ENCODE measurements at regions not wholly inside any gene's neighbourhood (a gene's known extent, or its start where the extent isn't known, plus 50 kb on each side); places are given as distances from the start of the nearest gene placed in this dataset.

DNA sequence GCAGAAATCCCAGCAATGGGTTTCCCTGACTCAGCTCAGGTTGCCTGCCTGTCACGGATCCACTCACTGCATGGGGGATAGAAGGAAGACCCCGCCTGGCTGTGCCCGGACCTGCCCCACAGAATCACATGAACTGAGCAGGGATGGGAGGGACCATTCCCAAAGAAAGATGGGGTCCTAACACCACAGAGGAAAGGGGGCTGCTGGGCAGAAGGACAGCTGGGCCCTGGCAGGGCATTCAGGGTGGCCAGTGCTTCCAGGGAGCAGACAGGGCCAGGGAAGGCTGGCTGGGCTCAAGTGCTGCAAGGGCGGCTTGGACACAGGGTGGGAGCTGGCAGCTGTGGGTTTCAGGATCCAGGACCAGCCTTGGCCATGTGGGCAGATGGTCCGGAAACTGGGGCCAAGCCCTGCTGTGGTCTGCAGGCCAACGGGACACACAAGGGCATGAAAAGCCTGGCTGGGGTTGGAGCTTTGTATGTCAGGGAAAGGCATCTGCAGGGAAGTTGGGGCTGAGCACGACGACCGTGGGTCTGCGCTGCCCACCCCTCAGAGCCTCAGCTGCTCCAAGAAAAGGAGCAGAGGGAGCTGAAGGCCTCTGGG, 723.9 kb downstream of the PTPRU start:
- no peak overlapping the region for H3K4me3 ChIP-seq (ENCODE audit: control insufficient read depth in 2 of 3, extremely low read depth in 1 of 3, insufficient read depth in 2 of 3, low read depth in 1 of 3, low read length in 3 of 3)
- no peak overlapping the region for H3K27ac ChIP-seq (ENCODE audit: control insufficient read depth, insufficient read depth, low read length)
- H3K27me3 ChIP-seq (ENCODE audit: control insufficient read depth, extremely low read depth, insufficient read depth, low read length): peaks cover 17% of the 10 kb centered on the region
- TF ChIP-seq, protein P1, sequence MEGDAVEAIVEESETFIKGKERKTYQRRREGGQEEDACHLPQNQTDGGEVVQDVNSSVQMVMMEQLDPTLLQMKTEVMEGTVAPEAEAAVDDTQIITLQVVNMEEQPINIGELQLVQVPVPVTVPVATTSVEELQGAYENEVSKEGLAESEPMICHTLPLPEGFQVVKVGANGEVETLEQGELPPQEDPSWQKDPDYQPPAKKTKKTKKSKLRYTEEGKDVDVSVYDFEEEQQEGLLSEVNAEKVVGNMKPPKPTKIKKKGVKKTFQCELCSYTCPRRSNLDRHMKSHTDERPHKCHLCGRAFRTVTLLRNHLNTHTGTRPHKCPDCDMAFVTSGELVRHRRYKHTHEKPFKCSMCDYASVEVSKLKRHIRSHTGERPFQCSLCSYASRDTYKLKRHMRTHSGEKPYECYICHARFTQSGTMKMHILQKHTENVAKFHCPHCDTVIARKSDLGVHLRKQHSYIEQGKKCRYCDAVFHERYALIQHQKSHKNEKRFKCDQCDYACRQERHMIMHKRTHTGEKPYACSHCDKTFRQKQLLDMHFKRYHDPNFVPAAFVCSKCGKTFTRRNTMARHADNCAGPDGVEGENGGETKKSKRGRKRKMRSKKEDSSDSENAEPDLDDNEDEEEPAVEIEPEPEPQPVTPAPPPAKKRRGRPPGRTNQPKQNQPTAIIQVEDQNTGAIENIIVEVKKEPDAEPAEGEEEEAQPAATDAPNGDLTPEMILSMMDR (optimal IDR thresholded peaks at IDR 0.05 in 1 of 3, IDR thresholded peaks at IDR 0.05 in 1 of 3, conservative IDR thresholded peaks at IDR 0.05 in 1 of 3; ENCODE audit: extremely low read depth in 1 of 3, insufficient read depth in 2 of 3, low read length in 3 of 3): no peak
- TF ChIP-seq EZH2 (IDR thresholded peaks at IDR 0.05; ENCODE audit: low read length): no peak
- H2AFZ ChIP-seq (ENCODE audit: control insufficient read depth, low read length): no peak overlapping the region
- H3K9me1 ChIP-seq (ENCODE audit: control insufficient read depth, extremely low read depth, insufficient read depth, low read length): no peaks in the 10 kb centered on the region
- DNase-seq (ENCODE audit: low read depth, low spot score) (no peak), FAIRE-seq (no peak)
- dilution Hi-C loops (cut with MboI; ENCODE audit: extremely low pct_ligation_motif_present, low sequenced_read_pairs): no loop called here
- H3K9me3 ChIP-seq (ENCODE audit: control insufficient read depth, low read depth, low read length): no peaks in the 10 kb centered on the region
- H3K4me2 ChIP-seq (ENCODE audit: control insufficient read depth, extremely low read depth, insufficient read depth, low read depth, low read length): no peak overlapping the region
- no peak overlapping the region for H3K9ac ChIP-seq (ENCODE audit: control insufficient read depth, extremely low read depth, insufficient read depth, low read length)
- no peaks in the 10 kb centered on the region for H3K36me3 ChIP-seq (ENCODE audit: control insufficient read depth in 2 of 2, extremely low read depth in 1 of 2, insufficient read depth in 2 of 2, low read length in 2 of 2)
- no peaks in the 10 kb centered on the region for H3K79me2 ChIP-seq (ENCODE audit: control insufficient read depth, insufficient read depth, low read length)
- H4K20me1 ChIP-seq (ENCODE audit: control insufficient read depth, extremely low read depth, insufficient read depth, low read length): no peaks in the 10 kb centered on the region
- H3K4me1 ChIP-seq (ENCODE audit: control insufficient read depth, extremely low read depth, insufficient read depth, low read length): no peaks in the 10 kb centered on the region

DNA sequence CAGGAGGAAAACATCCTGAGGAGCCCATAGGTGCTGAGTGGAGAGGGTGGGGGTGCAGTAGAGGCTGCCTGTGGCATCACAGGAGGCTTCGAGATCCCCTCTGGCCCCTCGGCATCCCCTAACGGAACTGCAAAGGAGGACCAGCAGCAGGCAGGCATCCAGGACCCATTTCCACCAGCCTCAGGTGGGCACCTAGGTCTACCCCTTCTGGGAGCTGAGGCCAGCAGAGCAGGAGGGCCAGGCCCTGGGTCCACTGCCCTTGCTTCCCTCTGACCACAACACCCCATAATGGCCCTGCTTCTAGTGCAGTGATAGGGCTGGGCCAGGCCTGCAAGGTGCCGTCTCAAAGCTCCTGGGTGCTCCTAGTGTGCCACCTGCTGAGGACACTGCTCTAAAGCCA, 723.0 kb downstream of the PTPRU start:
- no peak overlapping the region for H3K9ac ChIP-seq (ENCODE audit: control insufficient read depth, extremely low read depth, insufficient read depth, low read length)
- H4K20me1 ChIP-seq (ENCODE audit: control insufficient read depth, extremely low read depth, insufficient read depth, low read length): no peaks in the 10 kb centered on the region
- no peaks in the 10 kb centered on the region for H3K9me1 ChIP-seq (ENCODE audit: control insufficient read depth, extremely low read depth, insufficient read depth, low read length)
- no peak overlapping the region for H3K4me2 ChIP-seq (ENCODE audit: control insufficient read depth, extremely low read depth, insufficient read depth, low read depth, low read length)
- FAIRE-seq (no peak), DNase-seq (ENCODE audit: low read depth, low spot score) (no peak)
- no peak for TF ChIP-seq EZH2 (IDR thresholded peaks at IDR 0.05; ENCODE audit: low read length)
- TF ChIP-seq, protein P1 (optimal IDR thresholded peaks at IDR 0.05 in 1 of 3, IDR thresholded peaks at IDR 0.05 in 1 of 3, conservative IDR thresholded peaks at IDR 0.05 in 1 of 3; ENCODE audit: extremely low read depth in 1 of 3, insufficient read depth in 2 of 3, low read length in 3 of 3): no peak
- H3K36me3 ChIP-seq (ENCODE audit: control insufficient read depth in 2 of 2, extremely low read depth in 1 of 2, insufficient read depth in 2 of 2, low read length in 2 of 2): no peaks in the 10 kb centered on the region
- H3K9me3 ChIP-seq (ENCODE audit: control insufficient read depth, low read depth, low read length): no peaks in the 10 kb centered on the region
- H3K4me3 ChIP-seq (ENCODE audit: control insufficient read depth in 2 of 3, extremely low read depth in 1 of 3, insufficient read depth in 2 of 3, low read depth in 1 of 3, low read length in 3 of 3): no peak overlapping the region
- no peaks in the 10 kb centered on the region for H3K4me1 ChIP-seq (ENCODE audit: control insufficient read depth, extremely low read depth, insufficient read depth, low read length)
- H3K27me3 ChIP-seq (ENCODE audit: control insufficient read depth, extremely low read depth, insufficient read depth, low read length): peaks cover 17% of the 10 kb centered on the region
- no peaks in the 10 kb centered on the region for H3K79me2 ChIP-seq (ENCODE audit: control insufficient read depth, insufficient read depth, low read length)
- no peak overlapping the region for H3K27ac ChIP-seq (ENCODE audit: control insufficient read depth, insufficient read depth, low read length)
- dilution Hi-C loops (cut with MboI; ENCODE audit: extremely low pct_ligation_motif_present, low sequenced_read_pairs): no loop called here
- no peak overlapping the region for H2AFZ ChIP-seq (ENCODE audit: control insufficient read depth, low read length)

Data from keratinocyte (primary cell).